Activated T-cell treated with anti-CD3 and anti-CD28 coated beads, Interleukin-2, amount 50 U/mL, for 24 hours (primary cell): ENCODE measurements at regions not wholly inside any gene's neighbourhood (a gene's known extent, or its start where the extent isn't known, plus 50 kb on each side); places are given as distances from the start of the nearest gene placed in this dataset.

Source experiments
- DNase-seq: peaks from one replicate; pipeline ENCODE4 v3.0.0-alpha.2; 2020
- H3K27ac Mint-ChIP-seq: 2 replicates; pipeline ENCODE4 v1.8.0; 2020; ENCODE audit warnings: mild to moderate bottlenecking, mixed read lengths
- H3K27me3 Mint-ChIP-seq: 2 replicates; pipeline ENCODE4 v1.8.0; 2020; ENCODE audit warnings: mixed read lengths
- H3K36me3 Mint-ChIP-seq: 2 replicates; pipeline ENCODE4 v1.8.0; 2020; ENCODE audit warnings: low read depth, mixed read lengths
- H3K4me1 Mint-ChIP-seq: 2 replicates; pipeline ENCODE4 v1.8.0; 2020; ENCODE audit warnings: low read depth, mixed read lengths
- H3K4me3 Mint-ChIP-seq: 2 replicates; pipeline ENCODE4 v1.8.0; 2020; ENCODE audit warnings: mild to moderate bottlenecking, moderate library complexity, mixed read lengths
- H3K9me3 Mint-ChIP-seq: 2 replicates; pipeline ENCODE4 v1.8.0; 2020; ENCODE audit warnings: mixed read lengths

DNA sequence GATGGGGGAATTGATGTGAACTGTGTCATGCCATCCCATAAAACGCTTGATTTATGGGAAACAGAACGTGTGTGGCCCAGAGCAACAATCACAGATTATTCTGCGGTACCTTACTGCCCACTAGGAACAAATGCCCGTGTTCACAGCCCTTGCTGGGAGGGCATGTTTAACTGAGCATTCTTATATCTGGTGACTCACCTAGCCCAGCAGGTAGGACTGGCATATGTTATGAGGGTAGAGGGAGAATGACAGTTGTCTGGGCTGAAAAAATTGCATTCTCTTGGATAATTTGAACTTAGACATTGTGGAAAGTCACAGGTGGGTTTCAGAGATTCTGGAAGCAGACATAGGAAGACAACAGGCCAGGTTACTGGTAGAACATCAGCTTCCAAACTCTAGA is 460.6 kb downstream of the DMRT2 start:
- no peaks in the 10 kb centered on the region for H3K36me3 Mint-ChIP-seq
- no peak overlapping the region for H3K27ac Mint-ChIP-seq
- peaks cover 9% of the 10 kb centered on the region for H3K27me3 Mint-ChIP-seq
- H3K4me1 Mint-ChIP-seq = peaks cover 1% of the 10 kb centered on the region
- DNase-seq = no peak
- H3K4me3 Mint-ChIP-seq = no peak overlapping the region
- no peaks in the 10 kb centered on the region for H3K9me3 Mint-ChIP-seq

DNA sequence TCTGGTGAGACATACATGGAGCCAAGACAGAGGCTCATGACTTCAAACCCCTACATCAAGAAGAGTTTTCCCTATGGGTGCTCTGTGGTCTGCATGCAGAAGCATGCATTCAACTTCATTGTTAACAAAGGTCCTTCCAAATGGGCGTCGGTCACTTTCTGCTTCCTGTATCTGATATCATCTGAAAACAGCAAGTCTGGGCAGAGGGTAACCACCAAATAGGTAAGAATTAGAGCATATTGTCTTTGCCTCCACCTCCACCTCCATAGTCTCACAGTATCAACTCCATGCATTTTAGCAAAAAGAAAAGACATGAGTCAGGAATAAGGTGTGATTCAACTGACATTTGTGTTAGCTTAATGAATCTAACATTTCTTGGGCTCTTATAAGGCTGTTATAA is 462.9 kb downstream of the DMRT2 start:
- Mint-ChIP-seq H3K9me3 (no peaks in the 10 kb centered on the region), H3K27ac (no peak overlapping the region), H3K27me3 (peaks cover 9% of the 10 kb centered on the region), H3K36me3 (no peaks in the 10 kb centered on the region), H3K4me3 (no peak overlapping the region), H3K4me1 (no peaks in the 10 kb centered on the region)
- no peak for DNase-seq

DNA sequence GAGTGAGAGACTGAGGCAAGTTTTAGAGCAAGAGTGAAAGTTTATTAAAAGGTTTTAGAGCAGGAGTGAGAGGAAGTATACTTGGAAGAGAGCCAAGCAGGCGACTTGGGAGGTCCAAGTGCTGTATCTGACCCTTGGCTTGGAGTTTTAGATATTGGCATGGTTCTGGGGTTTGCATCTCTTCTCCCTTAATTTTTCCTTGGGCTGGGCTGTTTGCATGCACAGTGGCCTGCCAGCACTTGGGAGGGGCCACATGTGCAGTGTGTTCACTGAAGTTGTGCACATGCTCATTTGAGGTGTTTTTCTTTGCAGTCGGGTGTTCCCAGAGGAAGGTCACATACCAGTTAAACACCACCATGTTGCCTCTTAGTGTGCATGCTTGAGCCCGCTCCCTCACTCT is 464.1 kb downstream of the DMRT2 start:
- Mint-ChIP-seq H3K27ac (no peak overlapping the region), H3K36me3 (no peaks in the 10 kb centered on the region), H3K9me3 (no peaks in the 10 kb centered on the region), H3K4me1 (no peaks in the 10 kb centered on the region), H3K4me3 (no peak overlapping the region), H3K27me3 (peaks cover 9% of the 10 kb centered on the region)
- no peak for DNase-seq

DNA sequence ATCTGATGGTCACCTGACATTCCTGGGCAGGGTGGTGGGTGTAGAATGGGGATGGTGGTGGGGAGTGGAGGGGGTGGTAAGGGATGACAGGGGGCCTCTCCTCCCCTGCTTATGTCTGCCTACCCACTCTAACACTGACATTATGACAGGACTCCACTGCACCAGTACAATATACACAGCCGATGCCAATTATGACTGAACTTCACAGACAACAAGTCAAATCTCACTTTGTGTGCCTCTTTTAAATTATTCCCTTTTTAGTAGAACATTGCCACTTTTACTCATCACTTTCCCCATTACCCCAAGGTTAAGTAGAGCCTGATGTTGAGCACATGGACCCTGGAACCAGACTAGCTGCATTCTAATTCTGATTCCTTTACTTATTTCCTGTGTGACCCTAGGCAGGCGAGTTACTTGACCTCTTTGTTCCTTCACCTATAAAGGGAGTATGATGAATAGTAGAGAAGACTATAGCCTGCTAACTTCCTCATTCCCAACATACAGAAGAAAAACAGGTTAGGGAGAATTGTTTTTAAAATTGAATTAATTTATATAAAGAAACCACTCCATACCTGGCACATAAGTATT is 464.7 kb downstream of the DMRT2 start:
- no peaks in the 10 kb centered on the region for H3K4me1 Mint-ChIP-seq

DNA sequence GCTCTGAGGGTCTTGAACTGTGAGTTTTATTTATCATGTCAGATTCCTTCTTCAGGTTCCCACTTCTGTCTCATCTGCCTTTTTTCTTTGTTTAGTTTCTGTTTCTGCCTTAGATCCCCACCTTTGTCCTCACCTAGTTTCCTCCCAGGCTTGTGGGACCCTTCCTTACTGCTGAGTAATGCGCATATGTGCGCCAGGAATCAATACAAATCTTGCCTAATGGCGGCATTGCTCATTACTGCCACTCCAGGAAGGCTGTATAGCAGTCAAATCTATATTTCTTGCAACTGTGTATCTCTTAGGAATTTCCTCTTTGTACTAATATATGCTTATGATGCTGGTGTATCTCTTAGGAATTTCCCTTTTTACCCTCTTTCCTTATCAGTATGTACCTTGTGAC is 465.4 kb downstream of the DMRT2 start:
- Mint-ChIP-seq H3K4me3 (no peak overlapping the region), H3K36me3 (no peaks in the 10 kb centered on the region), H3K27ac (no peak overlapping the region), H3K27me3 (peaks cover 9% of the 10 kb centered on the region), H3K4me1 (no peaks in the 10 kb centered on the region), H3K9me3 (no peaks in the 10 kb centered on the region)
- DNase-seq = no peak

More for the DNA sequence above, 464.7 kb downstream of the DMRT2 start:
- Mint-ChIP-seq H3K27ac (no peak overlapping the region), H3K36me3 (no peaks in the 10 kb centered on the region), H3K27me3 (peaks cover 9% of the 10 kb centered on the region), H3K4me3 (no peak overlapping the region), H3K9me3 (no peaks in the 10 kb centered on the region)
- no peak for DNase-seq

DNA sequence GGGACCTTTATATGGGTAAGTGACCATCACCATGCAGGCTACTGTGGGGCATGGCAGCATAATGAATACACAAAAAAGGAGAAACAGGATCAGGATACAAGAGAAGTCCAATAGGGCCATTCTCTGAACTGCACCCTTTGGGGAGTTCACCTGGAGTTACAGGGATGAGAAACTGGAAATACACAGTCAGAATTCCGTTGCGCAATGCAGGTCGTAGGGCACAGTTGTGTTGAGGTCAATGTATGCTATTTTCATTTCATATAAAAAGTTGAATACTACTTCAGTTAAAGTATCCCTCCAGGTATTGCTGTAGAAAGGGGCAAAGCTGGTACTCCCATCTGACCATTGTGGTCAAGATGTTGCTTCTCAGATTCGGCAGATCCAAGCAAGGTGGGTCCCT is 471.4 kb downstream of the DMRT2 start:
- Mint-ChIP-seq H3K9me3 (no peaks in the 10 kb centered on the region), H3K27ac (no peak overlapping the region), H3K36me3 (no peaks in the 10 kb centered on the region), H3K4me1 (no peaks in the 10 kb centered on the region), H3K27me3 (peaks cover 5% of the 10 kb centered on the region), H3K4me3 (no peak overlapping the region)
- DNase-seq = no peak

DNA sequence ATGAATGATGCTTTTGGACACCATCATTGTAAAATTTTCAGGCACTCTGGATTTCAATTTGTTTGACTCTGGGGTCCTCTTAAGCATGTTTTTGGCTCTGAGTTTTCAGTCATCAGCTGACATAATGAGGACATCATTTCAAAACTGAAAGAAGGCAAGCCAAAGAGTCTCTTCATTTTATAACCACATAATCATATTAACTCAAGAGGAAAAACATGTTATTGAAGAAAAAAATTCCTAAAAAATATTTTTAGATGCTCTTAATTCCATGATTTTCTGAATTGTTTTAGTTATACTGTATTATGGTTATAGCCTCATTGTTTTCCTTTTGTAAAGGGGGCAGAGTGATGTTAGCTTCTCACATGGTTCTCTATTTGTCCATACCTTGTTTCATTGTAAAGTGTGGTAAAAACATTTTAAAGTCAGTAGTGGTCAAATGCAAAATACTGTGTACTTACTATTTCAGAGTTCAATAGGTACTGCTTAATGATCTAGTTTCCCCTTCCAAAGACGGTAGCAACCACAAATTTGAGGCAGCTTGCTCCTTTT is 472.1 kb downstream of the DMRT2 start:
- Mint-ChIP-seq H3K4me3 (no peak overlapping the region), H3K9me3 (no peaks in the 10 kb centered on the region), H3K4me1 (no peaks in the 10 kb centered on the region), H3K27ac (no peak overlapping the region), H3K36me3 (no peaks in the 10 kb centered on the region), H3K27me3 (peaks cover 5% of the 10 kb centered on the region)
- no peak for DNase-seq

DNA sequence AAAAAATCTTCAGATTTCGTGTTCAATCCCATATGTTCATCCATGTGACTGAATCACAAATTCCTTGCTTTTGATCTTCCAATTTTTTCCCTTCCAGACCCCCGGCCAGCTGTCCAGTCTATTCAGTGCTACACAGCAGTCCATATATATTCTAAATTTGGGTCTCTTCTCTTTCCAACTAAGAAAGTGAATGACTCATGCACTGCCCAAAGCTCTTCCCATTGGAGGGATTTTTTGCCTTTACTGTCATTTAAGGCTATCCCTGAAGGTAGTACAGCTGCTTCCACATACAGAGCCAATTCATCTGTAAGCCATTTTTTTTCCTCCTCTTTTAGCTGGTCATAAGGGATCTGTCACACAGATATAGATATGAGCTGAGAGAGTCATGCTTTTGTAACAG is 478.3 kb downstream of the DMRT2 start:
- Mint-ChIP-seq H3K27me3 (no peaks in the 10 kb centered on the region), H3K9me3 (no peaks in the 10 kb centered on the region), H3K36me3 (no peaks in the 10 kb centered on the region), H3K4me3 (no peak overlapping the region), H3K4me1 (no peaks in the 10 kb centered on the region), H3K27ac (no peak overlapping the region)
- no peak for DNase-seq

DNA sequence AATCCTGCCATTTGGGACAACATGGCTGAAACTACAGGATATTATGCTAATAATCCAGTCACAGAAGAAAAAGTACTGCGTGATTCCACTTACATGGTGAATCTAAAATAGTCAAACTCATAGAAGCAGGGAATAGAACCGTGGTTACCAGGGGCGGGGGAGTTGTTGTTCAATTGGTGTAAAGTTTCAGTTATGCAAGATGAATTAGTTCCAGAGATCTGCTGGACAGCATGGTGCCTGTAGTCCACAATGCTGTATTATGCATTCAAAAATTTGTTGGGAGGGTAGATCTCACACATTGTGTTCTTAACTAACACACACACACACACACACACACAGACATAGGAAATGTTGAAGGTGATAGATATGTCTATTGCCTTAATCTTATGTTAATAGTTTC is 480.5 kb downstream of the DMRT2 start:
- H3K27ac Mint-ChIP-seq = no peak overlapping the region
- H3K4me1 Mint-ChIP-seq = no peaks in the 10 kb centered on the region
- DNase-seq = no peak
- no peaks in the 10 kb centered on the region for H3K36me3 Mint-ChIP-seq
- H3K4me3 Mint-ChIP-seq = no peak overlapping the region
- H3K27me3 Mint-ChIP-seq = no peaks in the 10 kb centered on the region
- H3K9me3 Mint-ChIP-seq = no peaks in the 10 kb centered on the region

DNA sequence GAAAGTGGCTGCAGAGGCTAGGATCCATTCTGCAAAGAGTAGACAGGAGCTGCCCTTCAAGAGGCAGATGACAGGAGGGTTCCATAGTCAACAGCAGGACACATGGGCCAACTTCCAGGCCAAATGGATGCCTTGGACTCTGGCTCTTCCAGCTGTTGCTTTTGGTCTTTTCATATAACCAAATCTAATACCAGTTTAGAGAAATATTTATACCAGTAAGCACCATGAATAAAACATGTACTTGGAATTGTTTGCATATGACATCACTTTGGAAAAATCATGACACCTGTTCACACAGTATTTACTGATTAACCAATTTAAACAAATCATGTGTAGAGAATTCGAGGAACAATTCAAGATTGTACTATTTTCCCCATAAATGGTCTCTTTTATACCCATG is 481.3 kb downstream of the DMRT2 start:
- no peaks in the 10 kb centered on the region for H3K9me3 Mint-ChIP-seq
- no peak overlapping the region for H3K27ac Mint-ChIP-seq
- H3K36me3 Mint-ChIP-seq = no peaks in the 10 kb centered on the region
- peaks cover 2% of the 10 kb centered on the region for H3K4me1 Mint-ChIP-seq
- no peak overlapping the region for H3K4me3 Mint-ChIP-seq
- DNase-seq = no peak
- no peaks in the 10 kb centered on the region for H3K27me3 Mint-ChIP-seq

DNA sequence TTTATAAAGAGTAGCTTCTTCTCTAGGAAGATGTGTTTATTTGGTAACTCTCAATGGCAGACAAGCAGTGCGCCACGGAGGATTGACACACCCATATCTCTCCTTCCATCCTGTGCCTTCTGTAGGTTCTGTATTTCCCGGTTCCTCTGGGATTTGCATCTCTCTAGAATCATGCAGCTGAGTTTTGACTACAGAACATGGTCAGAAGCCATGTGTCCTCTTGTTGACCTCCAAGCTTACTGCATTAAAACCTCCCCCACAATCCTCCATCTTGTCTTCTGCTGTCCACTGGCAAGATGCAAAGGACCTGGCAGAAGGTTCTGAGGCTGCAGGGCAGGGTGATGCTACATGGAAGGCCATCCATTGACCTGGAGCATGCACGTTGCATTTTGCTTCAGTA is 482.0 kb downstream of the DMRT2 start:
- peaks cover 5% of the 10 kb centered on the region for H3K4me1 Mint-ChIP-seq
- no peaks in the 10 kb centered on the region for H3K9me3 Mint-ChIP-seq
- no peak for DNase-seq
- no peaks in the 10 kb centered on the region for H3K27me3 Mint-ChIP-seq
- no peak overlapping the region for H3K27ac Mint-ChIP-seq
- H3K36me3 Mint-ChIP-seq = no peaks in the 10 kb centered on the region
- no peak overlapping the region for H3K4me3 Mint-ChIP-seq

DNA sequence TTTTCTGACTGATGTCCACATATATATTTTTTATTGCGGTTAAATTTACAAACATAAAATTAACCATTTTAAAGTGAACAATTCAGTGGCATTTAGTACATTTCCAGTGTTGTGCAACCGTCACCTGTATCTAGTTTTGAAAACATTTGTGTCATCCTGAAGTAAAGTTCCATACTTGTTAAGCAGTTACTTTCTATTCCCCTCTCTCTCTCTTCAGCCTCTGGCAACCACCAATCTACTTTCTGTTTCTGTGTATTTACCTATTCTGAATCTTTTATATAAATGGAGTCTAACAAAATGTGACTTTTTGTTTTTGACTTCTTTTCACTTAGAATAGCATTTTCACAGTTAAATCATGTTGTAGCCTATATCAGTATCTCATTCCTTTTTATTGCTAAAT is 480.1 kb upstream of the SMARCA2 start:
- DNase-seq = no peak
- H3K4me3 Mint-ChIP-seq = no peak overlapping the region
- peaks cover 7% of the 10 kb centered on the region for H3K27me3 Mint-ChIP-seq
- no peak overlapping the region for H3K27ac Mint-ChIP-seq
- no peaks in the 10 kb centered on the region for H3K36me3 Mint-ChIP-seq
- no peaks in the 10 kb centered on the region for H3K9me3 Mint-ChIP-seq
- H3K4me1 Mint-ChIP-seq = peaks cover 5% of the 10 kb centered on the region

DNA sequence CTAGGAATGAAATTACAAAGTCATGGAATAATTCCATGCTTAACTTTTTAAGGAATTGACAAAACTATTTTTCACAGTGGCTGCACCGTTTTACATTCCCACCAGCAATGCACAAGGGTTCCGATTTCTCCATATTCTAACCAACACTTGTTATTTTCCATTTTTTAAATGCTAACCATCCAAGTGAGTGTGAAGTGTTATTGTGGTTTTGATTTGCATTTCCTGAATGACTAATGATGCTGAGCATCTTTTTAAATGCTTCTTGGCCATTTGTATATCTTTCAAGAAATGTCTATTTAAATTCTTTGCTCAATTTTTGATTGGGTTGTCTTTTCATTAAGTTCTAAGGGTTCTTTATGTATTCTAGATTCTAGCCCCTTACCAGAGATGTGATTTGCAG is 479.5 kb upstream of the SMARCA2 start:
- no peak overlapping the region for H3K27ac Mint-ChIP-seq
- peaks cover 5% of the 10 kb centered on the region for H3K4me1 Mint-ChIP-seq
- H3K36me3 Mint-ChIP-seq = no peaks in the 10 kb centered on the region
- peaks cover 7% of the 10 kb centered on the region for H3K27me3 Mint-ChIP-seq
- no peaks in the 10 kb centered on the region for H3K9me3 Mint-ChIP-seq
- no peak overlapping the region for H3K4me3 Mint-ChIP-seq
- DNase-seq = no peak

DNA sequence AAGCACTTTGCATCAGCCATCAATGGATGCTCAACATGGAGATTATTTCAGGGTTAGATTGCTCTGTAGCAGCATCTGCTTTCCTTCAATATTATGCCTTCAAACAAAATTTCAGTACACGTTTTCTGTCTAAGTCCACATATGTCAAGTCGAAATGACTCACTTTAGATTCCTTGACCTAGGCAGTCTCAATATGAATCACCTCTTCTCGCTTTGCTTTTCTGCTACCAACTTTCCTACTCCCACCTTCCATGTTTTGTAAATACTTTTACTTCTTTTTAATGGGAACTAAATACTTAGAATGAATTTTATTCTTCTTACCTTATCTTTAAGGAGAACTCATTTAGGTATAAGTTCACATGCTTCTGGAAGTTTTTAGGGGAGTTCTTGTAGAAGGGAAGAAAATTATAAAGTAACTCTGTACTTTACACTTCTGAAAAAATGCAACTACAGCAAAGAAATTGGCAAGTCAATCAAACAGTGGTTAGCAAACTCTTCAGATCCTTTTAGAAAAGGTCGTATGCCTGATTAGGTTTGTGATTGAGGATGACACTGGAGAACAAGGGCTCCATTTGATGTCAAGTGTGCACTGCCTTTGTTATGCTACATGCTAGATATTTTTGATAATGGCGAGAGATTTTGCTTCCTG is 478.5 kb upstream of the SMARCA2 start:
- Mint-ChIP-seq H3K4me3 (no peak overlapping the region), H3K27ac (no peak overlapping the region), H3K36me3 (no peaks in the 10 kb centered on the region), H3K27me3 (peaks cover 7% of the 10 kb centered on the region), H3K4me1 (peaks cover 5% of the 10 kb centered on the region), H3K9me3 (no peaks in the 10 kb centered on the region)
- DNase-seq = no peak

DNA sequence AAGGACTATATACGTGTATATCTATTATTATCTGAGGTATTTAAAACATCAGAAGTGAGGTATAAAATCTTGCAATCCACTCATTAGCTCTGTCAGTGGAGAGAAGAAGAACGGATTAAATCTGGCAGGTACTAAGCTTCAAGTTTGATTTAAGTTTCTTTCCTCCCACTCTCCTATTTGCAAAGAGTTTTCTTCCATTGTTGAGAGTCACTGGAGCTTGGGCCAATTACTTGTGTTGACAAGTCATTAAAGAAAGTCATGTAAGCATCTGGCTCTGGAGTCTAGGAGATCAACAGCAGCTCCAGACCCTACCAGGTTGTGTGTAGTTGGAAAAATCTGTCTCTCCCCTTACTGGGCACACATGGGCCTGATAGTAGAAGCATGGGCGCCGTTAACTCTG is 476.8 kb upstream of the SMARCA2 start:
- peaks cover 5% of the 10 kb centered on the region for H3K4me1 Mint-ChIP-seq

More for the DNA sequence above, 476.8 kb upstream of the SMARCA2 start:
- Mint-ChIP-seq H3K4me3 (no peak overlapping the region), H3K36me3 (no peaks in the 10 kb centered on the region), H3K27me3 (peaks cover 7% of the 10 kb centered on the region), H3K27ac (no peak overlapping the region), H3K9me3 (no peaks in the 10 kb centered on the region)
- DNase-seq = no peak
